SK-N-SH (cell line): ENCODE measurements at regions not wholly inside any gene's neighbourhood (a gene's known extent, or its start where the extent isn't known, plus 50 kb on each side); places are given as distances from the start of the nearest gene placed in this dataset.

Experiments used
- SIN3A ChIP-seq: IDR thresholded peaks from 2 replicates; pipeline ENCODE4 v1.6.1; 2012; ENCODE audit warnings: low read depth, mild to moderate bottlenecking, low read length, moderate library complexity, borderline replicate concordance
- TF ChIP-seq, protein P1 (sequence below): IDR thresholded peaks from 2 replicates; pipeline ENCODE4 v1.6.1; 2012; ENCODE audit warnings: mild to moderate bottlenecking, low read depth, low read length, moderate library complexity

DNA sequence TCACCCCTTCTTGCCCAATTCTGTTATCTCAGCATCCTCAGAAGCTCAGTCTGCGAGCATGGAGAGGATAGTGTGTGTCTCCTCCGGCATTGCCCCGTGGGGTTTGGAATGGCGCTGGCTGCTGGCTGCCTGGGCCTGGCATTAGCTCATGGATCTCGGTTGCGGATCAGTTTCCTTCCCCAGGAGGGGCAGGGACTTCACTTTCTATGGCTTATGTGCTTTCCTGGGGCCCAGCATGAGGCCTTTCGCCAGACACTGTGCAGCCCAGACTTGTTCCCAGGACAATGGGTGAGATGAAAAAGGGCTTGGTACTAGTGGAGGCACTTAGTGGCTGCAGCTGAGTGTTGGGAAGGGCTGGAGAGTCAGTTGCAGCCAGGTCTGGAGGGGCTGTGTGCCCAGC is 143.3 kb downstream of the GLI2 start:
- TF ChIP-seq, protein P1, sequence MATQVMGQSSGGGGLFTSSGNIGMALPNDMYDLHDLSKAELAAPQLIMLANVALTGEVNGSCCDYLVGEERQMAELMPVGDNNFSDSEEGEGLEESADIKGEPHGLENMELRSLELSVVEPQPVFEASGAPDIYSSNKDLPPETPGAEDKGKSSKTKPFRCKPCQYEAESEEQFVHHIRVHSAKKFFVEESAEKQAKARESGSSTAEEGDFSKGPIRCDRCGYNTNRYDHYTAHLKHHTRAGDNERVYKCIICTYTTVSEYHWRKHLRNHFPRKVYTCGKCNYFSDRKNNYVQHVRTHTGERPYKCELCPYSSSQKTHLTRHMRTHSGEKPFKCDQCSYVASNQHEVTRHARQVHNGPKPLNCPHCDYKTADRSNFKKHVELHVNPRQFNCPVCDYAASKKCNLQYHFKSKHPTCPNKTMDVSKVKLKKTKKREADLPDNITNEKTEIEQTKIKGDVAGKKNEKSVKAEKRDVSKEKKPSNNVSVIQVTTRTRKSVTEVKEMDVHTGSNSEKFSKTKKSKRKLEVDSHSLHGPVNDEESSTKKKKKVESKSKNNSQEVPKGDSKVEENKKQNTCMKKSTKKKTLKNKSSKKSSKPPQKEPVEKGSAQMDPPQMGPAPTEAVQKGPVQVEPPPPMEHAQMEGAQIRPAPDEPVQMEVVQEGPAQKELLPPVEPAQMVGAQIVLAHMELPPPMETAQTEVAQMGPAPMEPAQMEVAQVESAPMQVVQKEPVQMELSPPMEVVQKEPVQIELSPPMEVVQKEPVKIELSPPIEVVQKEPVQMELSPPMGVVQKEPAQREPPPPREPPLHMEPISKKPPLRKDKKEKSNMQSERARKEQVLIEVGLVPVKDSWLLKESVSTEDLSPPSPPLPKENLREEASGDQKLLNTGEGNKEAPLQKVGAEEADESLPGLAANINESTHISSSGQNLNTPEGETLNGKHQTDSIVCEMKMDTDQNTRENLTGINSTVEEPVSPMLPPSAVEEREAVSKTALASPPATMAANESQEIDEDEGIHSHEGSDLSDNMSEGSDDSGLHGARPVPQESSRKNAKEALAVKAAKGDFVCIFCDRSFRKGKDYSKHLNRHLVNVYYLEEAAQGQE: no peak
- TF ChIP-seq SIN3A: no peak
